Osteoblast (primary cell): ENCODE measurements at regions not wholly inside any gene's neighbourhood (a gene's known extent, or its start where the extent isn't known, plus 50 kb on each side); places are given as distances from the start of the nearest gene placed in this dataset.
A peak's percentile ranks its signal among the peaks of the same experiment; 100 is the strongest.
"Not testable (repeated sequence)": the region's sequence is repeated elsewhere in the genome, so short reads cannot be mapped to it uniquely, and the experiment has no call there.

Experiments
- DNase-seq: peaks from one replicate; pipeline ENCODE4 v3.0.0; 2011; ENCODE audit warnings: low spot score, mixed read lengths; ENCODE audit not compliant: insufficient read length; ENCODE audit errors: missing footprints
- H2AFZ ChIP-seq: 2 replicates; pipeline ENCODE4 v1.6.0; 2011; ENCODE audit warnings: mild to moderate bottlenecking, low read length
- H3K27ac ChIP-seq: 2 replicates; pipeline ENCODE4 v1.5.1; 2011; ENCODE audit warnings: mild to moderate bottlenecking, low read depth, low read length, moderate library complexity
- H3K27me3 ChIP-seq: 2 replicates; pipeline ENCODE4 v1.6.0; 2012; ENCODE audit warnings: mild to moderate bottlenecking, control low read depth, inconsistent platforms, low read length, moderate library complexity; ENCODE audit not compliant: insufficient read depth
- H3K36me3 ChIP-seq: 2 replicates; pipeline ENCODE4 v1.5.1; 2011; ENCODE audit warnings: mild to moderate bottlenecking, low read length, control low read depth, moderate library complexity; ENCODE audit not compliant: insufficient read depth
- H3K4me1 ChIP-seq: 2 replicates; pipeline ENCODE4 v1.5.1; 2011; ENCODE audit warnings: mild to moderate bottlenecking, low read length, control low read depth, moderate library complexity; ENCODE audit not compliant: insufficient read depth
- H3K4me2 ChIP-seq: 2 replicates; pipeline ENCODE4 v1.6.0; 2011; ENCODE audit warnings: mild to moderate bottlenecking, low read length; ENCODE audit not compliant: insufficient read depth
- H3K4me3 ChIP-seq: fragments of 200-600 bp; sonication (generic); 3 replicates; pipeline ENCODE4 v1.5.1; 2012; ENCODE audit warnings: mild to moderate bottlenecking, low read length, inconsistent platforms; ENCODE audit not compliant: insufficient read depth
- H3K79me2 ChIP-seq: 2 replicates; pipeline ENCODE4 v1.6.0; 2012; ENCODE audit warnings: mild to moderate bottlenecking, low read length, control low read depth, inconsistent platforms; ENCODE audit not compliant: insufficient read depth
- H3K9me3 ChIP-seq: 2 replicates; pipeline ENCODE4 v1.5.1; 2011; ENCODE audit warnings: low read depth, low read length, control low read depth
- H4K20me1 ChIP-seq: 2 replicates; pipeline ENCODE4 v1.6.0; 2012; ENCODE audit warnings: mild to moderate bottlenecking, low read length, control low read depth; ENCODE audit not compliant: insufficient read depth
- TF ChIP-seq, protein P1 (sequence below): IDR thresholded peaks from 2 replicates; pipeline ENCODE4 v1.5.1; 2011; ENCODE audit warnings: mild to moderate bottlenecking, low read depth, low read length, moderate library complexity; ENCODE audit errors: extremely low read depth

DNA sequence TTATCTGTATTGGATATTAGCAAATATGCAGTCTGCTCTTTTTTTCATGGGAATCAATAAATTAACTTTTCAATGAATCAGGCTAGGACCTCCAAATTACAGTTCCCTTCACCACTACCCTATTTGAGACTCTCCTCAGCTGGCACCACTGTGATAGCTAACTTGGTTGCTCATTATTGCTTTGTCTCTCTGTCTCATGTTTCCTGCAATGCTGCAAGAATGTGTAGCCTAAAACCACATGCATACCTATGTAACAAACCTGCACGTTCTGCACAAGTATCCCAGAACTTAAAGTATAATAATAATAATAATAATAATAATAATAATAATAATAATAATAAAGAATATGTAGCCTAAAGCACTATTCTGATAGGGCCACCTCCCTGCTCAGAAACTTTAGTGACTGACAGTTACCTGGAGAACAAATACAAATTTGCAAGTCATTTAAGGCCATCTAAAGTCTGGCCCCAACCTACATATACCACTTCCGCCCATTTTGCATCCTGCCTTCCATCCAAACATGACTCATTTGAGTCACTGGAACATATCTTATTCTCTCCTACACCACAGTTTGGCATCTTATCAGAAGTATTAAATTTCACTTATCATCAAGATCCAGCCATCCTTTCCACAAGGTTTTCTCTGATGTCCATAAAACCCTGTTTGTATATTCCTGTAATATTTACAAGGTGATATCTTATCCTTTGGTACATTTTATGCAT is 215.1 kb downstream of the LRRK2 start:
- H2AFZ ChIP-seq, result no peak overlapping the region
- no peaks in the 10 kb centered on the region for H3K36me3 ChIP-seq
- no peaks in the 10 kb centered on the region for H3K27me3 ChIP-seq
- no peak for DNase-seq
- no peak overlapping the region for H3K27ac ChIP-seq
- H3K9me3 ChIP-seq, result no peaks in the 10 kb centered on the region
- TF ChIP-seq, protein P1, sequence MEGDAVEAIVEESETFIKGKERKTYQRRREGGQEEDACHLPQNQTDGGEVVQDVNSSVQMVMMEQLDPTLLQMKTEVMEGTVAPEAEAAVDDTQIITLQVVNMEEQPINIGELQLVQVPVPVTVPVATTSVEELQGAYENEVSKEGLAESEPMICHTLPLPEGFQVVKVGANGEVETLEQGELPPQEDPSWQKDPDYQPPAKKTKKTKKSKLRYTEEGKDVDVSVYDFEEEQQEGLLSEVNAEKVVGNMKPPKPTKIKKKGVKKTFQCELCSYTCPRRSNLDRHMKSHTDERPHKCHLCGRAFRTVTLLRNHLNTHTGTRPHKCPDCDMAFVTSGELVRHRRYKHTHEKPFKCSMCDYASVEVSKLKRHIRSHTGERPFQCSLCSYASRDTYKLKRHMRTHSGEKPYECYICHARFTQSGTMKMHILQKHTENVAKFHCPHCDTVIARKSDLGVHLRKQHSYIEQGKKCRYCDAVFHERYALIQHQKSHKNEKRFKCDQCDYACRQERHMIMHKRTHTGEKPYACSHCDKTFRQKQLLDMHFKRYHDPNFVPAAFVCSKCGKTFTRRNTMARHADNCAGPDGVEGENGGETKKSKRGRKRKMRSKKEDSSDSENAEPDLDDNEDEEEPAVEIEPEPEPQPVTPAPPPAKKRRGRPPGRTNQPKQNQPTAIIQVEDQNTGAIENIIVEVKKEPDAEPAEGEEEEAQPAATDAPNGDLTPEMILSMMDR, result no peak
- no peaks in the 10 kb centered on the region for H3K4me1 ChIP-seq
- H3K4me3 ChIP-seq, result no peak overlapping the region
- H3K4me2 ChIP-seq, result no peak overlapping the region
- H4K20me1 ChIP-seq, result no peaks in the 10 kb centered on the region
- no peaks in the 10 kb centered on the region for H3K79me2 ChIP-seq

DNA sequence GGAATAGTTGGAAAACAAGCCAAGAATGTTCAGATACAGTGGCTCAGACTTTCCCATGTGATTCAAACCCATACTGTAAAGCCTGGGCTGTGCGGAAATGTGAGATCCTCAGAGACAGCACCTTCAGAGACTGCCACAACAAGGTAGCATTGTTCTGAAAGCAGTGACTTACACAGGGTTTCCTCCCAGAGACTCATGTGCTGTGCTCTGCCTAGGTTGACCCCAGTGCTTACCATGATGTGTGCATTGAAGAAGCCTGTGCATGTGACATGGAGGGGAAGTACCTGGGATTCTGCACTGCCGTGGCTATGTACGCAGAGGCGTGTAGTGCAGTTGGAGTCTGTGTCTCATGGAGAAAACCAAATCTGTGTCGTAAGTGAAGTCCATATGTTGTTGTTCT is 219.4 kb downstream of the LRRK2 start:
- H3K79me2 ChIP-seq, result no peaks in the 10 kb centered on the region
- no peaks in the 10 kb centered on the region for H3K36me3 ChIP-seq
- no peaks in the 10 kb centered on the region for H3K27me3 ChIP-seq
- DNase-seq, result no peak
- no peak overlapping the region for H3K27ac ChIP-seq
- no peaks in the 10 kb centered on the region for H3K4me1 ChIP-seq
- H3K4me3 ChIP-seq, result no peak overlapping the region
- H3K9me3 ChIP-seq, result no peaks in the 10 kb centered on the region
- no peak overlapping the region for H2AFZ ChIP-seq
- no peaks in the 10 kb centered on the region for H4K20me1 ChIP-seq
- TF ChIP-seq, protein P1, result no peak
- no peak overlapping the region for H3K4me2 ChIP-seq

DNA sequence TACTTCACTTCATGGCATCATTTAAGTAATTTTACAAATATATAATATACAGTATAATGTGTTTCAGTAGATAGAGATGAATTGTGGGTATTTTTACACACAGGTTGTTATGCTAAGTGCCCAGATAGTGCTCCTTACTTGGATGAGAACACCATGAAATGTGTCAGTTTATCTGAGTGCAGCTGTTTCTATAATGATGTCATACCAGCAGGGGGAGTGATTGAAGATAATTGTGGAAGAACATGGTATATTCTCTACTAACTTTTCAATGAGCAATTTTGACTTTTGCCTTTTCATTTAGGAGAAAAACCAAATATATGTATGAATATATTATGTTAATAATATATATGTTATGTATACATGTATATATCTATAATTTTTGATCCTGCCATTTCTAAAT is 221.6 kb downstream of the LRRK2 start:
- TF ChIP-seq, protein P1, result peak; percentile 37
- no peaks in the 10 kb centered on the region for H3K79me2 ChIP-seq
- H3K9me3 ChIP-seq, result no peaks in the 10 kb centered on the region
- H3K4me1 ChIP-seq, result no peaks in the 10 kb centered on the region
- H3K4me3 ChIP-seq, result no peak overlapping the region
- no peak overlapping the region for H3K4me2 ChIP-seq
- H2AFZ ChIP-seq, result no peak overlapping the region
- H3K27me3 ChIP-seq, result no peaks in the 10 kb centered on the region
- DNase-seq, result peak; percentile 31
- H3K27ac ChIP-seq, result no peak overlapping the region
- no peaks in the 10 kb centered on the region for H4K20me1 ChIP-seq
- H3K36me3 ChIP-seq, result no peaks in the 10 kb centered on the region

DNA sequence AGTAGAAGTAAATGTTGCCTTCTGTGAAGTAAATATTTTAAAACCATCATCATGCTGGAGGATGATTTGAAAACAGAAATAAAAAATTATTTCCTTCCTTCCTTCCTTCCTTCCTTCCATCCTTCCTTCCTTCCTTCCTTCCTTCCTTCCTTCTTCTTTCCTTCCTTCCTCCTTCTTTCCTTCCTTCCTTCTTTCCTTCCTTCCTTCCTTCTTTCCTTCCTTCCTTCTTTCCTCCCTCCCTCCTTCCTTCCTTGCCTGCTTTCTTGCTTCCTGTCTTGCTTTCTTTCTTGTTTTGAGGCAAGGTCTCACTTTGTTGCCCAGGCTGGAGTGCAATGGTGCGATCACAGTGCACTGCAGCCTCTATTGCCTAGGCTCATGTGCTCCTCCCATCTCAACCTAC is 223.7 kb downstream of the LRRK2 start:
- not testable (repeated sequence) for DNase-seq, H3K4me1 ChIP-seq, H3K4me3 ChIP-seq, H3K79me2 ChIP-seq, H3K9me3 ChIP-seq, H3K4me2 ChIP-seq, H3K27ac ChIP-seq, H2AFZ ChIP-seq, H4K20me1 ChIP-seq, H3K36me3 ChIP-seq, H3K27me3 ChIP-seq
